Breast epithelium (tissue), 3 donors: ENCODE measurements at regions not wholly inside any gene's neighbourhood (a gene's known extent, or its start where the extent isn't known, plus 50 kb on each side); places are given as distances from the start of the nearest gene placed in this dataset.

Experiments used
- CTCF ChIP-seq, 3 donors: fragments of 450-650 bp; IDR thresholded peaks; one replicate each; pipeline ENCODE4 v1.5.1; 2016 to 2017; ENCODE audit warnings: antibody characterized with exemption in 3 of 3, mild to moderate bottlenecking in 3 of 3, moderate library complexity in 3 of 3
- POLR2A ChIP-seq: fragments of 450-650 bp; IDR thresholded peaks from one replicate; pipeline ENCODE4 v1.6.1; 2016; ENCODE audit warnings: antibody characterized with exemption, mild to moderate bottlenecking, moderate library complexity
- POLR2AphosphoS5 ChIP-seq, 3 donors: sonication (generic); formaldehyde crosslinking; IDR thresholded peaks; one replicate each; pipeline ENCODE4 v1.6.1; 2017; ENCODE audit warnings: antibody characterized with exemption in 3 of 3

- no peak for TF ChIP-seq CTCF (IDR thresholded peaks at IDR 0.05)
- no peak for TF ChIP-seq POLR2AphosphoS5 (IDR thresholded peaks at IDR 0.05)
- TF ChIP-seq POLR2A: no peak
Measured at GRCh38 chr10:128900456-128900855, 566.6 kb upstream of the MGMT start.
